ENCODE measurements at regions not wholly inside any gene's neighbourhood (a gene's known extent, or its start where the extent isn't known, plus 50 kb on each side); places are given as distances from the start of the nearest gene placed in this dataset.

DNA sequence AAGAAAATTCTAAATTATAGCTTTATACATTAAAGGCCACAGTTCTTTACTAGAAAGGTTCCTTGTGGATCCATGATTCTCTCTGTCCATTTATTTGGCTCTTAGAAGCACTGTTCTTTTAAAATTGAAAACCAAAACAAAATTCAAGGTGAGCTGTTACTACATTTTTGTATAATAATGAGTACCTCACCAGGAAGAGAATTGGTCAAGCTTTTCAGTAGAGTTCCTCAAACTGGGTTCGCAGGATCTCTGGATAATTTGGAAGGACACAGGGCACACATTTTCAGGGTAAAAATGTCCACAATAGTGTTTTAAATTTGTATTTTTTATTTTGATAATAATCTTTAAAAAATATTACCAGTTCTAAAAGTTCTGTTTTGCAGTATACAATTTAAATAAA lies 93.0 kb downstream of the PPP1R3A start:
- no peaks in the 10 kb centered on the region for H3K36me3 ChIP-seq (replicated peaks in 1 of 2; ENCODE audit: control insufficient read depth in 1 of 2, insufficient read depth in 2 of 2, low read length in 2 of 2)
- Mint-ChIP-seq H3K27me3 (ENCODE audit: low read depth in 3 of 3) (peaks cover 0 to 2% (median 0%) of the 10 kb centered on the region in 3 donors), H3K36me3 (no peaks in the 10 kb centered on the region), H3K27ac (no peak overlapping the region), H3K9me3 (peaks cover 0 to 2% (median 0%) of the 10 kb centered on the region in 7 donors), H3K4me1 (no peaks in the 10 kb centered on the region), H3K4me3 (no peak overlapping the region)
- intact Hi-C loops (cut with micrococcal nuclease) = no loop called here
- H3K27ac ChIP-seq (ENCODE audit: low read depth in 1 of 2, low read length in 2 of 2) = no peak overlapping the region
- TF ChIP-seq, protein P1, sequence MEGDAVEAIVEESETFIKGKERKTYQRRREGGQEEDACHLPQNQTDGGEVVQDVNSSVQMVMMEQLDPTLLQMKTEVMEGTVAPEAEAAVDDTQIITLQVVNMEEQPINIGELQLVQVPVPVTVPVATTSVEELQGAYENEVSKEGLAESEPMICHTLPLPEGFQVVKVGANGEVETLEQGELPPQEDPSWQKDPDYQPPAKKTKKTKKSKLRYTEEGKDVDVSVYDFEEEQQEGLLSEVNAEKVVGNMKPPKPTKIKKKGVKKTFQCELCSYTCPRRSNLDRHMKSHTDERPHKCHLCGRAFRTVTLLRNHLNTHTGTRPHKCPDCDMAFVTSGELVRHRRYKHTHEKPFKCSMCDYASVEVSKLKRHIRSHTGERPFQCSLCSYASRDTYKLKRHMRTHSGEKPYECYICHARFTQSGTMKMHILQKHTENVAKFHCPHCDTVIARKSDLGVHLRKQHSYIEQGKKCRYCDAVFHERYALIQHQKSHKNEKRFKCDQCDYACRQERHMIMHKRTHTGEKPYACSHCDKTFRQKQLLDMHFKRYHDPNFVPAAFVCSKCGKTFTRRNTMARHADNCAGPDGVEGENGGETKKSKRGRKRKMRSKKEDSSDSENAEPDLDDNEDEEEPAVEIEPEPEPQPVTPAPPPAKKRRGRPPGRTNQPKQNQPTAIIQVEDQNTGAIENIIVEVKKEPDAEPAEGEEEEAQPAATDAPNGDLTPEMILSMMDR (IDR thresholded peaks at IDR 0.05) = no peak
- H3K79me2 ChIP-seq (ENCODE audit: insufficient read depth, low read length) = no peaks in the 10 kb centered on the region
- no peaks in the 10 kb centered on the region for H3K4me1 ChIP-seq (ENCODE audit: control insufficient read depth in 1 of 2, insufficient read depth in 2 of 2, low read length in 2 of 2)
- H2AFZ ChIP-seq (ENCODE audit: insufficient read depth, low read depth, low read length, poor library complexity, severe bottlenecking) = no peak overlapping the region
- no CpG with 5 or more reads among the region's 1 CpG for WGBS (ENCODE audit: insufficient coverage)
- DNase-seq = no peak
- no peaks in the 10 kb centered on the region for H4K20me1 ChIP-seq (ENCODE audit: insufficient read depth, low read length)
- H3K4me2 ChIP-seq (replicated peaks; ENCODE audit: extremely low read depth, low read length, poor library complexity, severe bottlenecking) = no peak overlapping the region
- H3K4me3 ChIP-seq (replicated peaks in 1 of 3; ENCODE audit: low read depth in 2 of 3, low read length in 3 of 3) = no peak overlapping the region
- no peak overlapping the region for H3K9ac ChIP-seq (ENCODE audit: insufficient read depth, low read length, poor library complexity, severe bottlenecking)
- H3K27me3 ChIP-seq (ENCODE audit: control insufficient read depth in 2 of 2, insufficient read depth in 2 of 2, low read length in 2 of 2) = no peaks in the 10 kb centered on the region
- H3K9me3 ChIP-seq (replicated peaks in 1 of 2; ENCODE audit: control insufficient read depth in 1 of 2, insufficient read depth in 1 of 2, low read length in 2 of 2) = no peaks in the 10 kb centered on the region

GRCh38 chr7:113824117-113824823 lies 94.5 kb downstream of the PPP1R3A start:
- Histone ChIP-seq H2AFZ (ENCODE audit: insufficient read depth, low read depth, low read length, poor library complexity, severe bottlenecking) (no peak overlapping the region), H3K9ac (ENCODE audit: insufficient read depth, low read length, poor library complexity, severe bottlenecking) (no peak overlapping the region), H3K4me2 (replicated peaks; ENCODE audit: extremely low read depth, low read length, poor library complexity, severe bottlenecking) (no peak overlapping the region), H3K4me1 (ENCODE audit: control insufficient read depth in 1 of 2, insufficient read depth in 2 of 2, low read length in 2 of 2) (no peaks in the 10 kb centered on the region), H3K27ac (ENCODE audit: low read depth in 1 of 2, low read length in 2 of 2) (no peak overlapping the region), H3K9me3 (replicated peaks in 1 of 2; ENCODE audit: control insufficient read depth in 1 of 2, insufficient read depth in 1 of 2, low read length in 2 of 2) (no peaks in the 10 kb centered on the region), H3K79me2 (ENCODE audit: insufficient read depth, low read length) (no peaks in the 10 kb centered on the region), H3K4me3 (replicated peaks in 1 of 3; ENCODE audit: low read depth in 2 of 3, low read length in 3 of 3) (no peak overlapping the region), H4K20me1 (ENCODE audit: insufficient read depth, low read length) (no peaks in the 10 kb centered on the region), H3K36me3 (replicated peaks in 1 of 2; ENCODE audit: control insufficient read depth in 1 of 2, insufficient read depth in 2 of 2, low read length in 2 of 2) (no peaks in the 10 kb centered on the region), H3K27me3 (ENCODE audit: control insufficient read depth in 2 of 2, insufficient read depth in 2 of 2, low read length in 2 of 2) (no peaks in the 10 kb centered on the region)
- Mint-ChIP-seq H3K27me3 (ENCODE audit: low read depth in 3 of 3) (peaks cover 0 to 2% (median 0%) of the 10 kb centered on the region in 3 donors), H3K36me3 (no peaks in the 10 kb centered on the region), H3K9me3 (peaks cover 0 to 2% (median 0%) of the 10 kb centered on the region in 7 donors), H3K4me1 (no peaks in the 10 kb centered on the region), H3K27ac (no peak overlapping the region), H3K4me3 (no peak overlapping the region)
- TF ChIP-seq, protein P1 (IDR thresholded peaks at IDR 0.05) = no peak
- intact Hi-C loops (cut with micrococcal nuclease) = no loop called here
- DNase-seq = no peak
- WGBS (ENCODE audit: insufficient coverage) = no CpG with 5 or more reads among the region's 3 CpGs

Measured in CD14-positive monocyte (primary cell).